ENCODE measurements at regions not wholly inside any gene's neighbourhood (a gene's known extent, or its start where the extent isn't known, plus 50 kb on each side); places are given as distances from the start of the nearest gene placed in this dataset.
"Not testable (repeated sequence)": the region's sequence is repeated elsewhere in the genome, so short reads cannot be mapped to it uniquely, and the experiment has no call there.

GRCh38 chr1:95167503-95167902 is 50.3 kb downstream of the TLCD4 start:
- peak; percentile 19 for DNase-seq (ENCODE audit: low read depth)
- H3K4me3 ChIP-seq (ENCODE audit: low read depth, low read length) = not testable (repeated sequence)

GRCh38 chr1:95168028-95168427 is 50.9 kb downstream of the TLCD4 start:
- no peak for DNase-seq (ENCODE audit: low read depth)
- no peak overlapping the region for H3K4me3 ChIP-seq (ENCODE audit: low read depth, low read length)
- no peak for TF ChIP-seq CTCF (conservative IDR thresholded peaks at IDR 0.05; ENCODE audit: low read depth, low read length)

GRCh38 chr1:95168761-95169351 is 51.7 kb downstream of the TLCD4 start:
- no peak for TF ChIP-seq CTCF (conservative IDR thresholded peaks at IDR 0.05; ENCODE audit: low read depth, low read length)
- H3K4me3 ChIP-seq (ENCODE audit: low read depth, low read length) = no peak overlapping the region
- DNase-seq (ENCODE audit: low read depth) = no peak

- peak; percentile 70 for DNase-seq (ENCODE audit: low read depth)
- no peak overlapping the region for H3K4me3 ChIP-seq (ENCODE audit: low read depth, low read length)
- no peak for TF ChIP-seq CTCF (conservative IDR thresholded peaks at IDR 0.05; ENCODE audit: low read depth, low read length)
Observed at GRCh38 chr1:95169548-95169947, 52.4 kb downstream of the TLCD4 start.

- no peak for TF ChIP-seq CTCF (conservative IDR thresholded peaks at IDR 0.05; ENCODE audit: low read depth, low read length)
- H3K4me3 ChIP-seq (ENCODE audit: low read depth, low read length) = no peak overlapping the region
- DNase-seq (ENCODE audit: low read depth) = no peak
Observed at GRCh38 chr1:95171270-95172245, 54.4 kb downstream of the TLCD4 start.

DNA sequence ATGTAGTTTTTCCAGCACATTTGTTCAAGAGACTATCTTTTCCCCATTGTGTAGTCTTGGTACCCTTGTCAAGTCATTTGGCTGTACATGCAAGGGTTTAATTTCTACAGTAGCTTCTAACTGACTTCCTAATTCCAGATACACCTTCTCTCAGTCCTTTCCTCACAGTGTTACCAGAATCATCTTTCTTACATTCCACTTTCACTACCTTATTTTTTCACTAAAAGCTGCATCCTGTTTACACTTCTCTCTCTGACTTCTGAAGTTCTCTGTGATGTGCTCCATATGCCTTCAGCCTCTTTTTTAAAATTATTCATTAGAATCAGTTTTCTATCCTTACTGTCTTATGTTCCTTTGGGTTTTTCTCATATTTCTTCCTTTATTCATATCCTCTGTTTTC is 57.1 kb upstream of the RWDD3 start:
- no peak for DNase-seq (ENCODE audit: low read depth)
- H3K4me3 ChIP-seq (ENCODE audit: low read depth, low read length) = no peak overlapping the region
- no peak for TF ChIP-seq CTCF (conservative IDR thresholded peaks at IDR 0.05; ENCODE audit: low read depth, low read length)

DNA sequence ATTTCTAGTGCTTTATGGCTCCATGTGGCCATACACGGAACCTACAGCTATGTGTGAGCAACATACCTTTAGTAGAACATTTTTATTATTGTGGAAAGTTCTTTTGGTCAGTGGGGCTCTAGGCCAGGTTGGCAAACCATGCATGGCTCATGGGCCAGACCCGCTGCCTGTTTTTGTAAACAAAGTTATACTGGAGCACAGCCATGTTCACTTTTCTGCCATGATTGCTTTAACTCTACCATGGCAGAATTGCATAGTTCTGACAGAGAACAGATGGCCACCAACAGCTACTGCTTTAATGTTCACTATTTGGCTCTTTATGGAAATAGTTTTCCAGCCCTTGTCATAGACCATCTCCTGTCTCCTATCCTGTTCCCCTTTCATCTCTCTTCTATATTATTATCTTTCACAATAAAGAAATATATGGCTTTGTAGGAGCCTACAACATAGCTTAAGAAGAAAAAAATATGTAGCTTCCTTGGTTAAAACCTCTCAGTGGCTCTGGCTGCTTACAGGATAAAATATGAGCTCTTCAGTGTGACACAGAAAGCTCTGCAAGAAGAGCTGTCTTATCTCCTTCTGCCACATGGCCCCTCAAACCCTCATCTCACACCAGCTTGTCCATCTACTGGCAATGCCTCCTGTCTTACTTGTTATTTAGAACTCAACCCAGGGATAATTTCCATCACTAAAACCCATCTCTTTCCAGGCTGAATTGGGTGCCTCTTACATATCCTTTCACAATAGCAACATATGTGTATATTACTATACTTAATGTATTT is 54.6 kb upstream of the RWDD3 start:
- TF ChIP-seq CTCF (conservative IDR thresholded peaks at IDR 0.05; ENCODE audit: low read depth, low read length) = no peak
- DNase-seq (ENCODE audit: low read depth) = no peak
- H3K4me3 ChIP-seq (ENCODE audit: low read depth, low read length) = no peak overlapping the region
